ENCODE measurements at regions not wholly inside any gene's neighbourhood (a gene's known extent, or its start where the extent isn't known, plus 50 kb on each side); places are given as distances from the start of the nearest gene placed in this dataset.

GRCh38 chr12:41795910-41796309 lies 348.8 kb downstream of the GXYLT1 start:
- no CpG with 5 or more reads among the region's 5 CpGs for WGBS (ENCODE audit: extremely low coverage, insufficient coverage, insufficient read length)
- no peaks in the 10 kb centered on the region for H3K36me3 ChIP-seq (ENCODE audit: control insufficient read depth in 1 of 2, insufficient read depth in 2 of 2, low read length in 2 of 2)
- H3K79me2 ChIP-seq (ENCODE audit: control insufficient read depth, insufficient read depth, low read length, poor library complexity): no peaks in the 10 kb centered on the region
- H3K14ac ChIP-seq (ENCODE audit: low read length): no peak overlapping the region
- H3K23ac ChIP-seq (ENCODE audit: low read length): no peak overlapping the region
- DNase-seq: no peak
- no peak overlapping the region for H3K9ac ChIP-seq (ENCODE audit: low read length)
- no peaks in the 10 kb centered on the region for H3K79me1 ChIP-seq (ENCODE audit: low read length)
- H3K9me3 ChIP-seq (ENCODE audit: insufficient read depth, low read depth, low read length): no peaks in the 10 kb centered on the region
- H3K27ac ChIP-seq (ENCODE audit: low read depth, low read length): no peak overlapping the region
- no peak overlapping the region for H3K4me2 ChIP-seq (ENCODE audit: low read length)
- H2BK120ac ChIP-seq (ENCODE audit: insufficient read depth, low read length, poor library complexity): no peak overlapping the region
- no peak overlapping the region for H2BK12ac ChIP-seq (ENCODE audit: low read length)
- H2AFZ ChIP-seq (ENCODE audit: insufficient read depth, low read length, poor library complexity): no peak overlapping the region
- no peak overlapping the region for H2AK5ac ChIP-seq (ENCODE audit: low read length)
- no peaks in the 10 kb centered on the region for H3K27me3 ChIP-seq (ENCODE audit: insufficient read depth, low read length)
- no peak overlapping the region for H4K8ac ChIP-seq (ENCODE audit: low read depth, low read length)
- no peak overlapping the region for H2BK5ac ChIP-seq (ENCODE audit: low read depth, low read length, poor library complexity)
- H3K18ac ChIP-seq (ENCODE audit: low read length): no peak overlapping the region
- H3K4me3 ChIP-seq (ENCODE audit: low read depth, low read length): no peak overlapping the region
- H4K12ac ChIP-seq (ENCODE audit: low read depth, low read length): no peak overlapping the region
- no peak overlapping the region for H4K91ac ChIP-seq (ENCODE audit: low read depth, low read length)
- H3K4me1 ChIP-seq (ENCODE audit: control insufficient read depth in 1 of 2, insufficient read depth in 2 of 2, low read length in 2 of 2): no peaks in the 10 kb centered on the region
- H3K4ac ChIP-seq (ENCODE audit: low read depth, low read length): no peak overlapping the region

DNA sequence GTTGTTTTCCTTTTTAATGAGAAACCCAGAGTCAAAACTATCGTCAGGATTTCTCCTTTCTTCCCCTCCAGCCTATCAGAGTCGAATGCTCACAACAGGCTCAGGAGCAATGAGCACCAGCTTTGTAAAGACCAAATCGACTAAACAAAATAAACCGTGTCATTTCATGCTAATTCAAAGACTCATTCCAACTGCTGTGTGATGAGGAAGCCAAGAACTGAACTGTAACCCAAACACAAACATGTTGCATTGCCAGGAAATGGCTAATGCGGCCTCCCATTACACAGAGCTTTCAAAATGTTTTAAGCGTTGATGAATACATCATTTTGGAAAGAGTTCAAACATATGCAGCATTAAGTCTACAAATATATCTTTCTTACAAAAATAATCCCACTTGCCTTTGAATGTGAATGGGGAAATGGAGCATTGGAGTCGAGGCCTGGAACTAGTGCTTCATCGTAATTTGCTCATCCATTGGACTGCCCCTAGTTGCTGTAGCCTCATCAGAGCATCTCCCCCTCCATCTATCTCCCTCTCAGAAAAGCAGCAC lies 349.5 kb downstream of the GXYLT1 start:
- Histone ChIP-seq H3K79me2 (ENCODE audit: control insufficient read depth, insufficient read depth, low read length, poor library complexity) (no peaks in the 10 kb centered on the region), H4K8ac (ENCODE audit: low read depth, low read length) (no peak overlapping the region), H3K79me1 (ENCODE audit: low read length) (no peaks in the 10 kb centered on the region), H3K4ac (ENCODE audit: low read depth, low read length) (no peak overlapping the region), H2AFZ (ENCODE audit: insufficient read depth, low read length, poor library complexity) (no peak overlapping the region), H3K36me3 (ENCODE audit: control insufficient read depth in 1 of 2, insufficient read depth in 2 of 2, low read length in 2 of 2) (no peaks in the 10 kb centered on the region), H3K23ac (ENCODE audit: low read length) (no peak overlapping the region), H4K12ac (ENCODE audit: low read depth, low read length) (no peak overlapping the region), H2BK5ac (ENCODE audit: low read depth, low read length, poor library complexity) (no peak overlapping the region), H3K27me3 (ENCODE audit: insufficient read depth, low read length) (no peaks in the 10 kb centered on the region), H3K4me3 (ENCODE audit: low read depth, low read length) (no peak overlapping the region), H3K4me1 (ENCODE audit: control insufficient read depth in 1 of 2, insufficient read depth in 2 of 2, low read length in 2 of 2) (no peaks in the 10 kb centered on the region), H3K4me2 (ENCODE audit: low read length) (no peak overlapping the region), H3K27ac (ENCODE audit: low read depth, low read length) (no peak overlapping the region), H3K9me3 (ENCODE audit: insufficient read depth, low read depth, low read length) (no peaks in the 10 kb centered on the region), H3K9ac (ENCODE audit: low read length) (no peak overlapping the region), H2BK12ac (ENCODE audit: low read length) (no peak overlapping the region), H2BK120ac (ENCODE audit: insufficient read depth, low read length, poor library complexity) (no peak overlapping the region), H2AK5ac (ENCODE audit: low read length) (no peak overlapping the region), H3K18ac (ENCODE audit: low read length) (no peak overlapping the region), H3K14ac (ENCODE audit: low read length) (no peak overlapping the region), H4K91ac (ENCODE audit: low read depth, low read length) (no peak overlapping the region)
- DNase-seq: no peak
- no CpG with 5 or more reads among the region's 8 CpGs for WGBS (ENCODE audit: extremely low coverage, insufficient coverage, insufficient read length)

- Histone ChIP-seq H3K36me3 (ENCODE audit: control insufficient read depth in 1 of 2, insufficient read depth in 2 of 2, low read length in 2 of 2) (no peaks in the 10 kb centered on the region), H2BK120ac (ENCODE audit: insufficient read depth, low read length, poor library complexity) (no peak overlapping the region), H2AK5ac (ENCODE audit: low read length) (no peak overlapping the region), H3K4me1 (ENCODE audit: control insufficient read depth in 1 of 2, insufficient read depth in 2 of 2, low read length in 2 of 2) (no peaks in the 10 kb centered on the region), H3K23ac (ENCODE audit: low read length) (no peak overlapping the region), H3K27ac (ENCODE audit: low read depth, low read length) (no peak overlapping the region), H3K4me3 (ENCODE audit: low read depth, low read length) (no peak overlapping the region), H2AFZ (ENCODE audit: insufficient read depth, low read length, poor library complexity) (no peak overlapping the region), H3K79me2 (ENCODE audit: control insufficient read depth, insufficient read depth, low read length, poor library complexity) (no peaks in the 10 kb centered on the region), H4K12ac (ENCODE audit: low read depth, low read length) (no peak overlapping the region), H3K4ac (ENCODE audit: low read depth, low read length) (no peak overlapping the region), H4K8ac (ENCODE audit: low read depth, low read length) (no peak overlapping the region), H2BK5ac (ENCODE audit: low read depth, low read length, poor library complexity) (no peak overlapping the region), H4K91ac (ENCODE audit: low read depth, low read length) (no peak overlapping the region), H3K9ac (ENCODE audit: low read length) (no peak overlapping the region), H3K14ac (ENCODE audit: low read length) (no peak overlapping the region), H3K18ac (ENCODE audit: low read length) (no peak overlapping the region), H3K79me1 (ENCODE audit: low read length) (no peaks in the 10 kb centered on the region), H3K9me3 (ENCODE audit: insufficient read depth, low read depth, low read length) (no peaks in the 10 kb centered on the region), H2BK12ac (ENCODE audit: low read length) (no peak overlapping the region), H3K27me3 (ENCODE audit: insufficient read depth, low read length) (no peaks in the 10 kb centered on the region), H3K4me2 (ENCODE audit: low read length) (no peak overlapping the region)
- DNase-seq: no peak
- WGBS (ENCODE audit: extremely low coverage, insufficient coverage, insufficient read length): no CpG with 5 or more reads among the region's 2 CpGs
Measured at GRCh38 chr12:41794336-41794735, 350.3 kb downstream of the GXYLT1 start.

- Histone ChIP-seq H3K4me1 (ENCODE audit: control insufficient read depth in 1 of 2, insufficient read depth in 2 of 2, low read length in 2 of 2) (peaks cover 0 to 1% of the 10 kb centered on the region in 2 experiments), H2BK12ac (ENCODE audit: low read length) (no peak overlapping the region), H3K79me1 (ENCODE audit: low read length) (no peaks in the 10 kb centered on the region), H4K12ac (ENCODE audit: low read depth, low read length) (no peak overlapping the region), H3K27me3 (ENCODE audit: insufficient read depth, low read length) (no peaks in the 10 kb centered on the region), H3K4me2 (ENCODE audit: low read length) (no peak overlapping the region), H3K4me3 (ENCODE audit: low read depth, low read length) (no peak overlapping the region), H3K36me3 (ENCODE audit: control insufficient read depth in 1 of 2, insufficient read depth in 2 of 2, low read length in 2 of 2) (no peaks in the 10 kb centered on the region), H3K14ac (ENCODE audit: low read length) (no peak overlapping the region), H3K23ac (ENCODE audit: low read length) (no peak overlapping the region), H2AK5ac (ENCODE audit: low read length) (no peak overlapping the region), H3K79me2 (ENCODE audit: control insufficient read depth, insufficient read depth, low read length, poor library complexity) (no peaks in the 10 kb centered on the region), H2AFZ (ENCODE audit: insufficient read depth, low read length, poor library complexity) (no peak overlapping the region), H4K8ac (ENCODE audit: low read depth, low read length) (no peak overlapping the region), H3K9me3 (ENCODE audit: insufficient read depth, low read depth, low read length) (no peaks in the 10 kb centered on the region), H3K9ac (ENCODE audit: low read length) (no peak overlapping the region), H3K18ac (ENCODE audit: low read length) (no peak overlapping the region), H3K27ac (ENCODE audit: low read depth, low read length) (no peak overlapping the region), H2BK120ac (ENCODE audit: insufficient read depth, low read length, poor library complexity) (no peak overlapping the region), H4K91ac (ENCODE audit: low read depth, low read length) (no peak overlapping the region), H3K4ac (ENCODE audit: low read depth, low read length) (no peak overlapping the region), H2BK5ac (ENCODE audit: low read depth, low read length, poor library complexity) (no peak overlapping the region)
- no peak for DNase-seq
- WGBS (ENCODE audit: extremely low coverage, insufficient coverage, insufficient read length): no CpG with 5 or more reads among the region's 2 CpGs
Measured at GRCh38 chr12:41784957-41785356, 359.7 kb downstream of the GXYLT1 start.

Measured in trophoblast cell (in vitro differentiated cells and primary cell).